Pancreas (tissue), 10 donors: ENCODE measurements at regions not wholly inside any gene's neighbourhood (a gene's known extent, or its start where the extent isn't known, plus 50 kb on each side); places are given as distances from the start of the nearest gene placed in this dataset.

Source experiments
- ATAC-seq, 4 donors: fragments of 200-7000 bp; cut with Tn5 transposase; one replicate each; pipeline versions ENCODE4 v1.8.0 to v1.9.1; 2020; ENCODE audit warnings: mild to moderate bottlenecking in 4 of 4, moderate library complexity in 4 of 4
- DNase-seq, 6 donors: peaks; one replicate each; pipeline ENCODE4 v3.0.0-alpha.2; 2020
- FAIRE-seq: peaks from 2 replicates; lab custom pipeline; 2012; peaks lifted over from hg19 to GRCh38; lab: Jason Lieb, UNC
- H3K27ac ChIP-seq, 4 donors: fragments of 200-600 bp; sonication (generic); 1 replicate in 3 of 4; 2 replicates in 1 of 4; pipeline versions ENCODE4 v1.5.0 to v1.8.0; 2020
- H3K27me3 ChIP-seq, 4 donors: fragments of 200-600 bp; one replicate each; pipeline ENCODE4 v1.8.0; 2021
- H3K36me3 ChIP-seq, 3 donors: fragments of 200-600 bp; sonication (generic) in 1 of 3; one replicate each; pipeline versions ENCODE4 v1.5.0 to v1.8.0; 2020 to 2021
- H3K4me1 ChIP-seq, 3 donors: fragments of 200-600 bp; one replicate each; pipeline ENCODE4 v1.8.0; 2021
- H3K4me3 ChIP-seq, 4 donors: fragments of 200-600 bp; sonication (generic) in 2 of 4; one replicate each; pipeline versions ENCODE4 v1.5.0 to v1.8.0; 2020 to 2021
- H3K9me3 ChIP-seq, 4 donors: fragments of 200-600 bp; one replicate each; pipeline ENCODE4 v1.8.0; 2021
- WGBS, 2 donors: extraction: QIAGEN DNeasy Blood & Tissue Kit; methylation state at CpG; one replicate each; pipeline ENCODE4 v1.1.7; 2013; 5-methylcytosine and 5-hydroxymethylcytosine counted together
- intact Hi-C, 3 donors: fragments of 100-400 bp; cut with DNase I; formaldehyde crosslinking; loops; one replicate each; pipeline versions ENCODE4 v1.11.1 to v1.14.2; 2022
- TF ChIP-seq, protein P1 (sequence below), 4 donors: fragments of 200-600 bp; sonication (generic) in 3 of 4; IDR thresholded peaks; one replicate each; pipeline versions ENCODE4 v1.5.0 to v1.8.0; 2021; ENCODE audit warnings: antibody characterized with exemption in 4 of 4
- donor health status: healthy with polysubstance abuse.
- donor health status: DM: no; HTN: no; CAD: no; lungs with moderate emphysema.
- donor health status: DM: no; HTN: no; CAD: no.
- donor health status: control.
- donor health status: control.
- donor health status: Bipolar disorder and iron deficiency.
- donor health status: DM: yes; HTN: yes; CAD: no.
- donor health status: DM: no; HTN: no; CAD: no.
- donor health status: DM: no; HTN: no; CAD: no.
- donor health status: DM: yes; HTN: yes; CAD: no.

GRCh38 chr15:61315471-61315870, 86.4 kb upstream of the RORA start:
- TF ChIP-seq, protein P1, sequence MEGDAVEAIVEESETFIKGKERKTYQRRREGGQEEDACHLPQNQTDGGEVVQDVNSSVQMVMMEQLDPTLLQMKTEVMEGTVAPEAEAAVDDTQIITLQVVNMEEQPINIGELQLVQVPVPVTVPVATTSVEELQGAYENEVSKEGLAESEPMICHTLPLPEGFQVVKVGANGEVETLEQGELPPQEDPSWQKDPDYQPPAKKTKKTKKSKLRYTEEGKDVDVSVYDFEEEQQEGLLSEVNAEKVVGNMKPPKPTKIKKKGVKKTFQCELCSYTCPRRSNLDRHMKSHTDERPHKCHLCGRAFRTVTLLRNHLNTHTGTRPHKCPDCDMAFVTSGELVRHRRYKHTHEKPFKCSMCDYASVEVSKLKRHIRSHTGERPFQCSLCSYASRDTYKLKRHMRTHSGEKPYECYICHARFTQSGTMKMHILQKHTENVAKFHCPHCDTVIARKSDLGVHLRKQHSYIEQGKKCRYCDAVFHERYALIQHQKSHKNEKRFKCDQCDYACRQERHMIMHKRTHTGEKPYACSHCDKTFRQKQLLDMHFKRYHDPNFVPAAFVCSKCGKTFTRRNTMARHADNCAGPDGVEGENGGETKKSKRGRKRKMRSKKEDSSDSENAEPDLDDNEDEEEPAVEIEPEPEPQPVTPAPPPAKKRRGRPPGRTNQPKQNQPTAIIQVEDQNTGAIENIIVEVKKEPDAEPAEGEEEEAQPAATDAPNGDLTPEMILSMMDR (IDR thresholded peaks at IDR 0.05) = no peak

DNA sequence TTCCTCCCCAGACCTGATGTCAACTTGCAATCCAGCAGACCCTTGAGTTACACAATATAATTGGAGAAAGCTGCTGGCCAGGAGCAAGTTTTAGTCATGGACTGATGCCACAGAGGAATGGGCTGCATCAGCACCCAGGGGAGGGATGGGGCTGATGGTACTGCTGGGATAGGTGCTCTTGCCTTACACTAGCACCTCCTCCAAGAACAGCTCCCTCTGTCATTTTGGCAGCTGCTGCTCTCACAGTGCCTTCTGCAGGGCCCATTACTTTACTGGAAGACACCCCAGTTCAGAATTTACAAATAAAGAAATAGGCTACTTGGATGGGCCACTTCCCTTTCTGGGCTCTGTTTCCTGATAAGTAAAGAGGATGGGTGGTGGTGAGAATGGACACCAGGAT, 85.3 kb upstream of the RORA start:
- no peak overlapping the region for H3K4me3 ChIP-seq
- intact Hi-C loops = no loop called here
- H3K27me3 ChIP-seq = no peaks in the 10 kb centered on the region
- ATAC-seq = no peak
- H3K9me3 ChIP-seq = no peaks in the 10 kb centered on the region
- TF ChIP-seq, protein P1 (IDR thresholded peaks at IDR 0.05) = no peak
- no peak overlapping the region for H3K27ac ChIP-seq
- no peak for FAIRE-seq
- H3K4me1 ChIP-seq = peaks cover 0 to 14% (median 8%) of the 10 kb centered on the region in 3 donors
- no peaks in the 10 kb centered on the region for H3K36me3 ChIP-seq
- no peak for DNase-seq

More at GRCh38 chr15:61315471-61315870, 86.4 kb upstream of the RORA start:
- H3K27ac ChIP-seq = no peak overlapping the region
- peaks cover 0 to 14% (median 8%) of the 10 kb centered on the region in 3 donors for H3K4me1 ChIP-seq
- ATAC-seq = no peak
- intact Hi-C loops = no loop called here
- FAIRE-seq = no peak
- WGBS, 2 donors = 94 to 96% methylated on average over 6 of the region's 6 CpGs
- no peaks in the 10 kb centered on the region for H3K36me3 ChIP-seq
- H3K9me3 ChIP-seq = no peaks in the 10 kb centered on the region
- DNase-seq = no peak
- no peak overlapping the region for H3K4me3 ChIP-seq
- no peaks in the 10 kb centered on the region for H3K27me3 ChIP-seq

DNA sequence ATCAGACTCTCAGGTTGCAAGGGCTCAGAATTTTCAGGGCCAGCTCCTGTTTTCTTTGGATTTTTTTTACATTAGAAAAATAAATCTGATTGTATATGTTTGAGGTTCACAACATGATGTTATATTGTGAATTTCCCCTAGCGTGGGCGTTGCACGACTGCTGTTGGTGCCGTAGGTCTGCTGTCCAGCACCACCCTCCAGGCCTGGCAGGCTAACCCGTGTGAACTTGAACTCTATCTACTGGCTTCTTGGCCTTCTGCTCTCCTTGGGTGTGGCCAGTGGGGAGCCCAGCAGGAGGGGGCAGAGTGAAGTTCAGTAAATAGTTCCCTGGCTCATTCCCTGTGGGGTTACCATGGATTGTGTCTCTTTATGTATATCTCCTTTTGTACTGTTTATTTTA, 80.5 kb upstream of the RORA start:
- DNase-seq (no peak), FAIRE-seq (no peak), ATAC-seq (no peak)
- H3K27ac ChIP-seq = no peak overlapping the region
- 80 to 85% methylated on average over 5 of the region's 5 CpGs for WGBS, 2 donors
- H3K36me3 ChIP-seq = no peaks in the 10 kb centered on the region
- TF ChIP-seq, protein P1 (IDR thresholded peaks at IDR 0.05) = no peak
- no peaks in the 10 kb centered on the region for H3K4me1 ChIP-seq
- no peak overlapping the region for H3K4me3 ChIP-seq
- H3K27me3 ChIP-seq = no peaks in the 10 kb centered on the region
- intact Hi-C loops = no loop called here
- no peaks in the 10 kb centered on the region for H3K9me3 ChIP-seq

DNA sequence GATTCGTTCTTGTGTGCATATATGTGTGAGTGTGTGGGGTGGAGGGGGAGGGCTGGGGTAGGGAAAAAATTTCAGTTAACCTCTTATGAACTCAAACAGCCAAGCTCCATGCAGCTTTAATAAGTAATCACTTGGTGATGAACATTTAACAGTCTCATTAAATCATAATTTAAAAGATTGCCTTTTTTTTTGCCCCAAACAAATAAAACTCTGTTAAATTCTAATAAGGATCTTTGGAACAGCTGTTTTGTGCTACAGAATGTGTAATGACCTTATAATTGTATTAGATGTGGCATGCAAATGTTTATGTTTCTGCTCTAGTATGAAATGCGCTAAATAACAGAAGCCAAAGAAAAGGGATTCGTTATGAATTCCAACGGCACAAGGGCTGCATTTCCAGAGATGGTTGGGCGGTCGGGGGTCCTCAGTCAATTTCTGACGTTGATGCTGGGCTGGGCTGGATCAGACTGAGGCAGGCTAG, 80.0 kb upstream of the RORA start:
- ATAC-seq (no peak), FAIRE-seq (no peak), DNase-seq (no peak)
- intact Hi-C loops = no loop called here
- no peaks in the 10 kb centered on the region for H3K9me3 ChIP-seq
- TF ChIP-seq, protein P1 (IDR thresholded peaks at IDR 0.05) = no peak
- H3K4me1 ChIP-seq = no peaks in the 10 kb centered on the region
- no peaks in the 10 kb centered on the region for H3K36me3 ChIP-seq
- WGBS, 2 donors = 61 to 65% methylated on average over 7 of the region's 7 CpGs
- no peaks in the 10 kb centered on the region for H3K27me3 ChIP-seq
- H3K4me3 ChIP-seq = no peak overlapping the region
- no peak overlapping the region for H3K27ac ChIP-seq

DNA sequence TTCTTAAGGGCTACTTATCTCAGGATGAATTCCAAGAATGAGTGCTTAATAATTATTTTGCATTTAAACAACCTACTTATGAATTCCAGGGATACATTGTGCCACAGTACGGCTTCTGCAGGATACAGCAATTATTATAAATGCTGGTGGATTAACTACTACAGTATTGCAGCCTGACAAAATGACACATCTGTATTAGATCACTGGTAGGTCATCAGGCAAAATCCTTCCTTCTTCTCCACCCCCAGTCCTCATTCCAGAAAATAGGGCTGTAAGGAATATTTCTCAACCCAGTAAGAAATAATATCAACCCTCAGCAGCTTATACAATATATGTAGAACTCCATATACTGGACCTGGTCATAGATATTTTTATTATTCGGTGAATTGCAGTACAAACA, 79.3 kb upstream of the RORA start:
- no peaks in the 10 kb centered on the region for H3K27me3 ChIP-seq
- TF ChIP-seq, protein P1 (IDR thresholded peaks at IDR 0.05) = no peak
- H3K36me3 ChIP-seq = no peaks in the 10 kb centered on the region
- H3K9me3 ChIP-seq = no peaks in the 10 kb centered on the region
- no peaks in the 10 kb centered on the region for H3K4me1 ChIP-seq
- H3K4me3 ChIP-seq = no peak overlapping the region
- FAIRE-seq (no peak), ATAC-seq (no peak), DNase-seq (no peak)
- WGBS, 2 donors = 86 to 87% methylated on average over 2 of the region's 2 CpGs
- H3K27ac ChIP-seq = no peak overlapping the region
- intact Hi-C loops = no loop called here
